Lung (tissue), 11 donors: ENCODE measurements at regions not wholly inside any gene's neighbourhood (a gene's known extent, or its start where the extent isn't known, plus 50 kb on each side); places are given as distances from the start of the nearest gene placed in this dataset.

ENCODE experiments used
- ATAC-seq: fragments of 200-7000 bp; cut with Tn5 transposase; one replicate; pipeline ENCODE4 v1.9.1; 2020; ENCODE audit warnings: moderate number of reproducible peaks; ENCODE audit not compliant: insufficient read depth, low FRiP score
- DNase-seq, 3 donors: peaks; one replicate each; pipeline ENCODE4 v3.0.0-alpha.2; 2013 to 2017
- H3K27ac ChIP-seq, 2 donors: one replicate each; pipeline ENCODE4 v1.5.1; 2013; ENCODE audit warnings: mild to moderate bottlenecking in 2 of 2, moderate library complexity in 2 of 2, control low read depth in 1 of 2, inconsistent platforms in 1 of 2, low read depth in 1 of 2, low read length in 1 of 2
- H3K27me3 ChIP-seq, 3 donors: one replicate each; pipeline ENCODE4 v1.5.1; 2013; ENCODE audit warnings: low read length in 2 of 3; ENCODE audit not compliant: control insufficient read depth in 3 of 3, insufficient read depth in 3 of 3
- H3K36me3 ChIP-seq, 4 donors: one replicate each; pipeline ENCODE4 v1.5.1; 2013; ENCODE audit warnings: low read length in 4 of 4, mild to moderate bottlenecking in 1 of 4, moderate library complexity in 1 of 4; ENCODE audit not compliant: control insufficient read depth in 4 of 4, insufficient read depth in 4 of 4
- H3K4me1 ChIP-seq, 5 donors: one replicate each; pipeline ENCODE4 v1.5.1; 2013; ENCODE audit warnings: low read length in 5 of 5, mild to moderate bottlenecking in 2 of 5, moderate library complexity in 1 of 5; ENCODE audit not compliant: control insufficient read depth in 5 of 5, insufficient read depth in 5 of 5
- H3K4me3 ChIP-seq: one replicate; pipeline ENCODE4 v1.5.1; 2013; ENCODE audit warnings: mild to moderate bottlenecking, control low read depth, moderate library complexity
- H3K9ac ChIP-seq, 2 donors: one replicate each; pipeline ENCODE4 v1.5.1; 2013; ENCODE audit warnings: low read length in 2 of 2, control low read depth in 1 of 2; ENCODE audit not compliant: insufficient read depth in 1 of 2
- H3K9me3 ChIP-seq, 4 donors: one replicate each; pipeline ENCODE4 v1.5.1; 2013; ENCODE audit warnings: low read length in 3 of 4, mild to moderate bottlenecking in 1 of 4, moderate library complexity in 1 of 4; ENCODE audit not compliant: control insufficient read depth in 4 of 4, insufficient read depth in 3 of 4
- WGBS, 2 donors: extraction: QIAGEN DNeasy Blood & Tissue Kit; methylation state at CpG; one replicate each; pipeline ENCODE4 v1.1.7; 2013; 5-methylcytosine and 5-hydroxymethylcytosine counted together
- TF ChIP-seq, protein P1 (sequence below): IDR thresholded peaks from 2 replicates; pipeline ENCODE4 v1.5.1; 2012; ENCODE audit warnings: mild to moderate bottlenecking; ENCODE audit errors: control extremely low read depth, extremely low read depth
- donor health status: control.
- donor health status: control.
- donor health status: Bipolar disorder and iron deficiency.
- donor health status: healthy.
- donor health status: DM: yes; HTN: yes; CAD: no.

DNA sequence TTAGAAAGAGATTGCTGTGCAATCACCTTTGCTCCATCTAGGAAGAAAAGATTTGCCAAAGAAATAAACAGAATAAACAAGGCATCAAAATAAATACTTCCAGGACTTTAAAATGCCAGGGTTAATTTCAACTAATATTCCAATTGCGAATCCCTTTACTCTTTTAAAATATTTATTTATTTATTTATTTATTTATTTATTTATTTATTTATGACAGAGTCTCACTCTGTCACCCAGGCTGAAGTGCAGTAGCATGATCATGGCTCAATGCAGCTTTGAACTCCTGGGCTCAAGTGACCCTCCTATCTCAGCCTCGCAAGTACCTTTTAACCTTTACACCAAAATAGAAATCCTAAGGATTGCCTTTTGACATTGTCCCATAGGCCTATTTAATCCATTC lies 191.1 kb downstream of the EDN1 start:
- no peak overlapping the region for H3K27ac ChIP-seq
- 98 to 99% methylated on average over 2 of the region's 2 CpGs for WGBS, 2 donors
- H3K4me1 ChIP-seq = no peaks in the 10 kb centered on the region
- TF ChIP-seq, protein P1, sequence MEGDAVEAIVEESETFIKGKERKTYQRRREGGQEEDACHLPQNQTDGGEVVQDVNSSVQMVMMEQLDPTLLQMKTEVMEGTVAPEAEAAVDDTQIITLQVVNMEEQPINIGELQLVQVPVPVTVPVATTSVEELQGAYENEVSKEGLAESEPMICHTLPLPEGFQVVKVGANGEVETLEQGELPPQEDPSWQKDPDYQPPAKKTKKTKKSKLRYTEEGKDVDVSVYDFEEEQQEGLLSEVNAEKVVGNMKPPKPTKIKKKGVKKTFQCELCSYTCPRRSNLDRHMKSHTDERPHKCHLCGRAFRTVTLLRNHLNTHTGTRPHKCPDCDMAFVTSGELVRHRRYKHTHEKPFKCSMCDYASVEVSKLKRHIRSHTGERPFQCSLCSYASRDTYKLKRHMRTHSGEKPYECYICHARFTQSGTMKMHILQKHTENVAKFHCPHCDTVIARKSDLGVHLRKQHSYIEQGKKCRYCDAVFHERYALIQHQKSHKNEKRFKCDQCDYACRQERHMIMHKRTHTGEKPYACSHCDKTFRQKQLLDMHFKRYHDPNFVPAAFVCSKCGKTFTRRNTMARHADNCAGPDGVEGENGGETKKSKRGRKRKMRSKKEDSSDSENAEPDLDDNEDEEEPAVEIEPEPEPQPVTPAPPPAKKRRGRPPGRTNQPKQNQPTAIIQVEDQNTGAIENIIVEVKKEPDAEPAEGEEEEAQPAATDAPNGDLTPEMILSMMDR = no peak
- DNase-seq = no peak
- H3K9me3 ChIP-seq = no peaks in the 10 kb centered on the region
- no peaks in the 10 kb centered on the region for H3K36me3 ChIP-seq
- ATAC-seq = no peak
- no peaks in the 10 kb centered on the region for H3K27me3 ChIP-seq
- H3K4me3 ChIP-seq = no peak overlapping the region
- H3K9ac ChIP-seq = no peak overlapping the region

DNA sequence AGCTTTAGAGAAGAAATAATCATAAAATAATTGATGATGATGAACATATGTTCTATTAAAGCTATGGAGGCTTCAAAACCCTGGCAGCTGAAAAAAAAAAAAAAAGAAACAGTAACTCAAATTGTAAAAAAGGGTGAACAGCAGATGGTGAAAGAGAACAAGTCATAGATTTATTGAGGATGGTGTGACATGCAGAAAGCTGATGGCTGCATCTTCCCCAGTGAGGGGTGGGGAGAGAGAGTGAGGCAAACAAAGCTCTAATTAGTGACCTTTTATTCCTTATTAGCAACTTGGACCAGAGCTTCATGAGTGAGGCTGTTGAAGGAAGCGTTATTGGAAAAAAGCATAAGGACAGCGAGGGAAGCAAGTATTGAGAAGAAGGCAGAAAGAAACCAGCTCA lies 191.7 kb downstream of the EDN1 start:
- no peaks in the 10 kb centered on the region for H3K4me1 ChIP-seq
- TF ChIP-seq, protein P1 = no peak
- H3K9me3 ChIP-seq = no peaks in the 10 kb centered on the region
- WGBS, 2 donors = 96 to 99% methylated on average over 2 of the region's 2 CpGs
- H3K27ac ChIP-seq = no peak overlapping the region
- no peaks in the 10 kb centered on the region for H3K36me3 ChIP-seq
- DNase-seq = no peak
- H3K27me3 ChIP-seq = no peaks in the 10 kb centered on the region
- H3K9ac ChIP-seq = no peak overlapping the region
- no peak overlapping the region for H3K4me3 ChIP-seq
- no peak for ATAC-seq

DNA sequence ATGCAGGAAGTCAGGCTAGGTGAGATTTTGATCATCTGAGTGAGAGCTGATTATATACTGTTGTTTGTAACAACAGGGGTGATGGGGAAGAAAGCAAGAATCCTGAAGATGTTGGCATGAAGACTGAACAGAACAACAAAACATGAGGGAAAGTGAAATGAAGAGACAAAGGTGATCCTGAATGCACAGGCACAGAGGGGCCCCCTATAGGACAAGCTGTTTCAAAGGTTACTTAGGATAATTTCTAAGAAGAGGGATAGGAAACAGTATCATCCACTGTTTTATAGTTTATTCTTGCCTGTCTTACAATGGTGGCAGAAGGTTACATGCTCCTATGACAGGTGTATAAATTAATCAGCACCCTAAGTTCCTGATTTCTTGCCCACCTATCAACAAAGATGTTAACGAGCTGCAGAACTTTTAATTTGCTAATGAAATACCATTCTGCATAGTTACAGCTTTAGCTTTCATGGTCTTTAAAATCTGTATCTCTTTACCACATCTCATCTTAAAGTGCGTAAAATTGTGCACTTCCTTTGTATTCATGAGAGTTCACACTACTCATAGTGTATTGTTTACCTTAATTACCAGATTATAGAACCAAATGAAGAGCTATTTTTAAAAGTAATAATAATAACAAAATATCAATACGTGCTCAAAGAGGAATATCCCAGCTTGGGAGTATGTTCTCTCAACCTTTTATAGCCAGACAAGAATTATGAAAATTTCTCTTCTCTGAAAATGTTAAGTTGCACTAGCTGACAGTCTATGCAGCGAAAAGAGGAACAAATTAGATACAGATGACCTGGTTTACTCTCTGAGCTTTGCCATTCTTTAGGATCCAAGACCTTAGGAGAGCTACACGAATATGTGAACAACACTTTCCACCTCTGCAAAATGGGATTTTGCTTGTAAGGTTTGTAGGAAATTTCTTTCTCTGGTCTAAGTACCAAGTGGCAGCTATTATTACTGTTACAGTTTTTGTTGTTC lies 192.5 kb downstream of the EDN1 start:
- 74 to 83% methylated on average over 5 of the region's 5 CpGs for WGBS, 2 donors
- Histone ChIP-seq H3K9me3 (no peaks in the 10 kb centered on the region), H3K27ac (no peak overlapping the region), H3K9ac (no peak overlapping the region), H3K36me3 (no peaks in the 10 kb centered on the region), H3K4me1 (no peaks in the 10 kb centered on the region), H3K27me3 (no peaks in the 10 kb centered on the region), H3K4me3 (no peak overlapping the region)
- DNase-seq (no peak), ATAC-seq (no peak)
- TF ChIP-seq, protein P1 = no peak
